IPS DF 19.7 (cell line): ENCODE measurements at regions not wholly inside any gene's neighbourhood (a gene's known extent, or its start where the extent isn't known, plus 50 kb on each side); places are given as distances from the start of the nearest gene placed in this dataset.
"Not testable (repeated sequence)": the region's sequence is repeated elsewhere in the genome, so short reads cannot be mapped to it uniquely, and the experiment has no call there.

Experiments used
- DNase-seq: peaks from one replicate; pipeline ENCODE4 v3.0.0-alpha.2; 2013; ENCODE audit warnings: low read depth, low spot score

- no peak for DNase-seq
These were observed 51.2 kb upstream of the RDX start for GRCh38 chr11:110347660-110348059.

GRCh38 chr11:110349138-110349996, 53.0 kb upstream of the RDX start:
- no peak for DNase-seq

GRCh38 chr11:110349997-110350383, 53.6 kb upstream of the RDX start:
- not testable (repeated sequence) for DNase-seq

- no peak for DNase-seq
These were observed 58.8 kb upstream of the RDX start for GRCh38 chr11:110355011-110355744.

GRCh38 chr11:110356762-110357671, 60.6 kb upstream of the RDX start:
- no peak for DNase-seq

GRCh38 chr11:110358336-110358735, 61.9 kb upstream of the RDX start:
- DNase-seq, result no peak

GRCh38 chr11:110360781-110361408, 64.5 kb upstream of the RDX start:
- DNase-seq, result not testable (repeated sequence)

GRCh38 chr11:110362971-110363509, 66.6 kb upstream of the RDX start:
- no peak for DNase-seq

- no peak for DNase-seq
These were observed 63.5 kb upstream of the FDX1 start for GRCh38 chr11:110366291-110366690.

- no peak for DNase-seq
These were observed 62.2 kb upstream of the FDX1 start for GRCh38 chr11:110367571-110367970.

- DNase-seq, result no peak
These were observed 58.7 kb upstream of the FDX1 start for GRCh38 chr11:110371084-110371483.

- DNase-seq, result no peak
These were observed 56.6 kb upstream of the FDX1 start for GRCh38 chr11:110373051-110373702.

GRCh38 chr11:110374921-110375320, 54.8 kb upstream of the FDX1 start:
- no peak for DNase-seq

GRCh38 chr11:110375351-110375750, 54.4 kb upstream of the FDX1 start:
- no peak for DNase-seq

- no peak for DNase-seq
These were observed 53.7 kb upstream of the FDX1 start for GRCh38 chr11:110376021-110376420.

GRCh38 chr11:110376711-110377324, 52.9 kb upstream of the FDX1 start:
- DNase-seq, result peak; percentile 38

GRCh38 chr11:110377434-110377833, 52.3 kb upstream of the FDX1 start:
- no peak for DNase-seq

GRCh38 chr11:110379261-110379660, 50.5 kb upstream of the FDX1 start:
- no peak for DNase-seq

- no peak for DNase-seq
These were observed 49.8 kb upstream of the FDX1 start for GRCh38 chr11:110379936-110380335.
